ENCODE measurements at regions not wholly inside any gene's neighbourhood (a gene's known extent, or its start where the extent isn't known, plus 50 kb on each side); places are given as distances from the start of the nearest gene placed in this dataset.
"Not testable (repeated sequence)": the region's sequence is repeated elsewhere in the genome, so short reads cannot be mapped to it uniquely, and the experiment has no call there.

DNA sequence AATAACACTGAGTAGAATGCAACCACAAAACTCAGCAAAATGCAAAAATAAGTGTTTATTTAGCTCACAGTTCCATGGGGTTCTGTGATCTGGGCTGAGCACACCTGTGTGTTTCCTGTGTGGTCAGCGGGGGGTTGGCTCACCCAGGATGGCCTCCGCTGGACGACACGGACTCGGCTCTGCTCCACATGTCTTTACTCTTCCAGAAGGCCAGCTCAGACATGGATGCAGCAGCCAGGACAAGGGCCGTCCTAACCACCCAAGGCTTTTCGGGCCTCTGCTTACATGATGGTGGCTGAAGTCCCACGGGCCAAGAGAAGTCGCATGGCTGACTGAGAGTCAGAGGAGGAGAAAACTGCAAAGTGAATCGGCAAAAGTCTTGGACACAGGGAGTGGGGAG is 153.5 kb upstream of the IRS2 start:
- WGBS, 2 donors (ENCODE audit: extremely low coverage in 2 of 2, insufficient read length in 2 of 2, insufficient replicate concordance in 1 of 2) = no CpG with 5 or more reads among the region's 10 CpGs
- peak overlapping the region; percentile 50 for H3K18ac ChIP-seq (ENCODE audit: low read length)
- no peak overlapping the region for H3K14ac ChIP-seq (ENCODE audit: low read length)
- no peaks in the 10 kb centered on the region for H3K36me3 ChIP-seq (replicated peaks in 1 of 2; ENCODE audit: control insufficient read depth in 2 of 2, insufficient read depth in 2 of 2, low read length in 2 of 2)
- no peak for DNase-seq (ENCODE audit: low spot score)
- no peak overlapping the region for H3K27ac ChIP-seq (replicated peaks; ENCODE audit: low read length)
- peaks cover 0 to 11% (median 0%) of the 10 kb centered on the region in 3 experiments for H3K27me3 ChIP-seq (ENCODE audit: control insufficient read depth in 3 of 3, insufficient read depth in 3 of 3, low read depth in 1 of 3, low read length in 3 of 3)
- no peak overlapping the region for H3K4ac ChIP-seq (ENCODE audit: low read length)
- peak overlapping the region; percentile 18 for H2AK5ac ChIP-seq (ENCODE audit: low read depth, low read length)
- H3K23ac ChIP-seq (ENCODE audit: low read depth, low read length, poor library complexity) = no peak overlapping the region
- H2BK120ac ChIP-seq (ENCODE audit: low read depth, low read length) = no peak overlapping the region
- H2BK12ac ChIP-seq (ENCODE audit: low read length) = no peak overlapping the region
- no peak overlapping the region for H4K8ac ChIP-seq (ENCODE audit: low read depth, low read length)
- no peak overlapping the region for H2BK5ac ChIP-seq (ENCODE audit: low read length)
- no peak overlapping the region for H4K91ac ChIP-seq (ENCODE audit: low read depth, low read length, poor library complexity)
- H3K4me1 ChIP-seq (ENCODE audit: control insufficient read depth in 2 of 2, insufficient read depth in 1 of 2, low read depth in 1 of 2, low read length in 2 of 2) = peaks cover 0 to 3% of the 10 kb centered on the region in 2 donors
- no peak overlapping the region for H3K4me2 ChIP-seq (ENCODE audit: insufficient read depth, low read length, poor library complexity, severe bottlenecking)
- no peak overlapping the region for H2BK15ac ChIP-seq (ENCODE audit: low read length)
- H3K9ac ChIP-seq (ENCODE audit: low read depth, low read length, poor library complexity) = no peak overlapping the region
- H3K9me3 ChIP-seq (replicated peaks in 1 of 2; ENCODE audit: control insufficient read depth in 2 of 2, insufficient read depth in 1 of 2, low read depth in 1 of 2, low read length in 2 of 2) = no peaks in the 10 kb centered on the region
- no peaks in the 10 kb centered on the region for H3K79me1 ChIP-seq (ENCODE audit: low read depth, low read length)
- no peak overlapping the region for H2AFZ ChIP-seq (ENCODE audit: low read length)
- H3K4me3 ChIP-seq (ENCODE audit: low read length in 2 of 2) = no peak overlapping the region

DNA sequence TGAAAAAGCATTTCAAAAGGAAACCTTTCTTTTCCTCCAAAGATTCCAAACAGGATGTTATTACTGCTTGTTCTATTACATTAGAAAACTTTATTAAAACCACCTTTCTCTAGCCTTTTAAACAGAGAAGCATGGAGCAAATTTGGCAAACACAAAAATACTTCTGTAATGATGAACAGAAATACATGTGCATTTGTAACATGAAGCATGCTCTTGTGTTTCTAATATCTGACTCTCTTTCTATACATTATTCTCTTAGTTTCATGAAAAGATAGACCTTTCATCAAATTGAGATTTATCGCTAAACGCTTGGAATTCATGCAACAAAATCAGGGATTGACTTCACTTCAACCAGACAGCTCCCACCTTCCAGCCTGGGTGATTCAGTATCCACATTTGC is 152.8 kb upstream of the IRS2 start:
- no peaks in the 10 kb centered on the region for H3K79me1 ChIP-seq (ENCODE audit: low read depth, low read length)
- H2BK5ac ChIP-seq (ENCODE audit: low read length) = no peak overlapping the region
- H3K18ac ChIP-seq (ENCODE audit: low read length) = no peak overlapping the region
- no peak overlapping the region for H3K9ac ChIP-seq (ENCODE audit: low read depth, low read length, poor library complexity)
- H3K23ac ChIP-seq (ENCODE audit: low read depth, low read length, poor library complexity) = no peak overlapping the region
- H3K36me3 ChIP-seq (replicated peaks in 1 of 2; ENCODE audit: control insufficient read depth in 2 of 2, insufficient read depth in 2 of 2, low read length in 2 of 2) = no peaks in the 10 kb centered on the region
- H4K91ac ChIP-seq (ENCODE audit: low read depth, low read length, poor library complexity) = no peak overlapping the region
- H3K4me2 ChIP-seq (ENCODE audit: insufficient read depth, low read length, poor library complexity, severe bottlenecking) = no peak overlapping the region
- H3K4me3 ChIP-seq (ENCODE audit: low read length in 2 of 2) = no peak overlapping the region
- DNase-seq (ENCODE audit: low spot score) = no peak
- no peak overlapping the region for H3K14ac ChIP-seq (ENCODE audit: low read length)
- no peak overlapping the region for H3K4ac ChIP-seq (ENCODE audit: low read length)
- no CpG with 5 or more reads among the region's 2 CpGs for WGBS, 2 donors (ENCODE audit: extremely low coverage in 2 of 2, insufficient read length in 2 of 2, insufficient replicate concordance in 1 of 2)
- H3K27ac ChIP-seq (replicated peaks; ENCODE audit: low read length) = no peak overlapping the region
- no peak overlapping the region for H2AK5ac ChIP-seq (ENCODE audit: low read depth, low read length)
- H3K9me3 ChIP-seq (replicated peaks in 1 of 2; ENCODE audit: control insufficient read depth in 2 of 2, insufficient read depth in 1 of 2, low read depth in 1 of 2, low read length in 2 of 2) = no peaks in the 10 kb centered on the region
- H2AFZ ChIP-seq (ENCODE audit: low read length) = no peak overlapping the region
- H2BK15ac ChIP-seq (ENCODE audit: low read length) = no peak overlapping the region
- peaks cover 0 to 3% of the 10 kb centered on the region in 2 donors for H3K4me1 ChIP-seq (ENCODE audit: control insufficient read depth in 2 of 2, insufficient read depth in 1 of 2, low read depth in 1 of 2, low read length in 2 of 2)
- H2BK120ac ChIP-seq (ENCODE audit: low read depth, low read length) = no peak overlapping the region
- no peak overlapping the region for H2BK12ac ChIP-seq (ENCODE audit: low read length)
- H4K8ac ChIP-seq (ENCODE audit: low read depth, low read length) = no peak overlapping the region
- peaks cover 0 to 11% (median 0%) of the 10 kb centered on the region in 3 experiments for H3K27me3 ChIP-seq (ENCODE audit: control insufficient read depth in 3 of 3, insufficient read depth in 3 of 3, low read depth in 1 of 3, low read length in 3 of 3)

DNA sequence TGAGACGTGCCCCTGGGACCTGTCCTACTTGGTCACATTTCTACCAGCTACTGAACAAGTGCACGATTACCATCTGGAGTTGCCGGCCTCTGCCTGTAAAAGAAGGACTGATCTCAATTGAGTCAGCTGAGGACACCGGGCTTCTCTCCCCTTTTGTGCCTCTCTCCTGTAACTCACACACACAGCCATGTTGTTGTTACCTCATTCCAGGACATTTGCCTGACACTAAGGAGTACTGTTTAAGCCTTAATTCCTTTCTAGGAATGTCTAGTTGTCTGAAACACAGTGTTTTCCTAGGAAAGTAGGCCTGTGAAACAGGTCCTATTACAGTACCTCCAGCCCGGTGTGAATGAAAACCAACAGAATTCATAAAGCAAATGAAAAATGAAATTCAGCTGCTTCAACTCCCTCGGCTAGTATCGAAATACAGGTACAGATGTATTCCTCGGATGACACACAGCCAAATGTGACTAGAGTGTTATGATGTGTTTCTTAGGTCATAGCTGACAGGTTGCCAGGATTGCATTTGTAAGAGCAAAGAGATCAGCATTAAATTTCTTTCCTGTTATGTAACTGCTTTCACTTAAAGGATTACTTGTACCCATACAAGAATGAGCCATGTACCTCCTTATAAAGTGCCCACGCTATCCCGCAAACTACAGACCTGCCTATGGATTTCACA is 152.0 kb upstream of the IRS2 start:
- Histone ChIP-seq H3K23ac (ENCODE audit: low read depth, low read length, poor library complexity) (no peak overlapping the region), H2BK15ac (ENCODE audit: low read length) (no peak overlapping the region), H3K27ac (replicated peaks; ENCODE audit: low read length) (no peak overlapping the region), H3K4me1 (ENCODE audit: control insufficient read depth in 2 of 2, insufficient read depth in 1 of 2, low read depth in 1 of 2, low read length in 2 of 2) (peaks cover 0 to 6% of the 10 kb centered on the region in 2 donors), H3K36me3 (replicated peaks in 1 of 2; ENCODE audit: control insufficient read depth in 2 of 2, insufficient read depth in 2 of 2, low read length in 2 of 2) (no peaks in the 10 kb centered on the region), H3K4ac (ENCODE audit: low read length) (no peak overlapping the region), H2BK120ac (ENCODE audit: low read depth, low read length) (no peak overlapping the region), H3K4me2 (ENCODE audit: insufficient read depth, low read length, poor library complexity, severe bottlenecking) (no peak overlapping the region), H4K8ac (ENCODE audit: low read depth, low read length) (no peak overlapping the region), H2AFZ (ENCODE audit: low read length) (no peak overlapping the region), H3K79me1 (ENCODE audit: low read depth, low read length) (no peaks in the 10 kb centered on the region), H2BK12ac (ENCODE audit: low read length) (no peak overlapping the region), H3K14ac (ENCODE audit: low read length) (no peak overlapping the region), H3K27me3 (ENCODE audit: control insufficient read depth in 3 of 3, insufficient read depth in 3 of 3, low read depth in 1 of 3, low read length in 3 of 3) (peaks cover 0 to 11% (median 0%) of the 10 kb centered on the region in 3 experiments), H2BK5ac (ENCODE audit: low read length) (no peak overlapping the region), H3K9me3 (replicated peaks in 1 of 2; ENCODE audit: control insufficient read depth in 2 of 2, insufficient read depth in 1 of 2, low read depth in 1 of 2, low read length in 2 of 2) (no peaks in the 10 kb centered on the region), H3K18ac (ENCODE audit: low read length) (peak overlapping the region; percentile 68), H2AK5ac (ENCODE audit: low read depth, low read length) (no peak overlapping the region), H3K9ac (ENCODE audit: low read depth, low read length, poor library complexity) (no peak overlapping the region), H3K4me3 (ENCODE audit: low read length in 2 of 2) (no peak overlapping the region), H4K91ac (ENCODE audit: low read depth, low read length, poor library complexity) (no peak overlapping the region)
- DNase-seq (ENCODE audit: low spot score) = no peak
- WGBS, 2 donors (ENCODE audit: extremely low coverage in 2 of 2, insufficient read length in 2 of 2, insufficient replicate concordance in 1 of 2) = no CpG with 5 or more reads among the region's 10 CpGs

DNA sequence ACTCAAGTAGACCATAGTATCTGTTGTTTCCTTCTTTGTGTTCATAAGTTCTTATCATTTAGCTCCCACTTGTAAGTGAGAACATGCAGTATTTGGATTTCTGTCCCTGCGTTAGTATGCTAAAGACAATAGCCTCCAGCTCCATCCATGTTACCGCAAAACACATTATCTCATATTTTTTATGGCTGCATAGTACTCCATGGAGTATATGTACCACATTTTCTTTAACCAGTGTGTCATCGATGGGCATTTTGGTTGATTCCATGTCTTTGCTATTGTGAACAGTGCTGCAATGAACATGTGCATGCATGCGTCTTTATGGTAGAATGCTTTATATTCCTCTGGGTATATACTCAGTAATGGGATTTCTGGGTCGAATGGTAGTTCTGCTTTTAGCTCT is 148.1 kb upstream of the IRS2 start:
- DNase-seq (ENCODE audit: low spot score); H3K4me2 ChIP-seq (ENCODE audit: insufficient read depth, low read length, poor library complexity, severe bottlenecking); H3K4me1 ChIP-seq (ENCODE audit: control insufficient read depth in 2 of 2, insufficient read depth in 1 of 2, low read depth in 1 of 2, low read length in 2 of 2); H2BK120ac ChIP-seq (ENCODE audit: low read depth, low read length); H2BK15ac ChIP-seq (ENCODE audit: low read length); H3K36me3 ChIP-seq (replicated peaks in 1 of 2; ENCODE audit: control insufficient read depth in 2 of 2, insufficient read depth in 2 of 2, low read length in 2 of 2); H2AK5ac ChIP-seq (ENCODE audit: low read depth, low read length); H4K91ac ChIP-seq (ENCODE audit: low read depth, low read length, poor library complexity); H4K8ac ChIP-seq (ENCODE audit: low read depth, low read length); H3K23ac ChIP-seq (ENCODE audit: low read depth, low read length, poor library complexity); H3K9me3 ChIP-seq (replicated peaks in 1 of 2; ENCODE audit: control insufficient read depth in 2 of 2, insufficient read depth in 1 of 2, low read depth in 1 of 2, low read length in 2 of 2); H2AFZ ChIP-seq (ENCODE audit: low read length); H3K4ac ChIP-seq (ENCODE audit: low read length); H3K18ac ChIP-seq (ENCODE audit: low read length); H3K9ac ChIP-seq (ENCODE audit: low read depth, low read length, poor library complexity); H2BK5ac ChIP-seq (ENCODE audit: low read length); H3K79me1 ChIP-seq (ENCODE audit: low read depth, low read length); H3K27ac ChIP-seq (replicated peaks; ENCODE audit: low read length); H3K4me3 ChIP-seq (ENCODE audit: low read length in 2 of 2); H3K14ac ChIP-seq (ENCODE audit: low read length); H2BK12ac ChIP-seq (ENCODE audit: low read length); H3K27me3 ChIP-seq (ENCODE audit: control insufficient read depth in 3 of 3, insufficient read depth in 3 of 3, low read depth in 1 of 3, low read length in 3 of 3): not testable (repeated sequence)
- no CpG with 5 or more reads among the region's 5 CpGs for WGBS, 2 donors (ENCODE audit: extremely low coverage in 2 of 2, insufficient read length in 2 of 2, insufficient replicate concordance in 1 of 2)
